Skeletal muscle cell (primary cell): ENCODE measurements at regions not wholly inside any gene's neighbourhood (a gene's known extent, or its start where the extent isn't known, plus 50 kb on each side); places are given as distances from the start of the nearest gene placed in this dataset.
"Not testable (repeated sequence)": the region's sequence is repeated elsewhere in the genome, so short reads cannot be mapped to it uniquely, and the experiment has no call there.

Experiments used
- DNase-seq: peaks from one replicate; pipeline ENCODE4 v3.0.0-alpha.2; 2010; ENCODE audit warnings: low read depth
- H3K4me3 ChIP-seq: 2 replicates; pipeline ENCODE4 v1.5.1; 2011; ENCODE audit warnings: low read depth, mild to moderate bottlenecking, control low read depth, low read length, moderate library complexity

DNA sequence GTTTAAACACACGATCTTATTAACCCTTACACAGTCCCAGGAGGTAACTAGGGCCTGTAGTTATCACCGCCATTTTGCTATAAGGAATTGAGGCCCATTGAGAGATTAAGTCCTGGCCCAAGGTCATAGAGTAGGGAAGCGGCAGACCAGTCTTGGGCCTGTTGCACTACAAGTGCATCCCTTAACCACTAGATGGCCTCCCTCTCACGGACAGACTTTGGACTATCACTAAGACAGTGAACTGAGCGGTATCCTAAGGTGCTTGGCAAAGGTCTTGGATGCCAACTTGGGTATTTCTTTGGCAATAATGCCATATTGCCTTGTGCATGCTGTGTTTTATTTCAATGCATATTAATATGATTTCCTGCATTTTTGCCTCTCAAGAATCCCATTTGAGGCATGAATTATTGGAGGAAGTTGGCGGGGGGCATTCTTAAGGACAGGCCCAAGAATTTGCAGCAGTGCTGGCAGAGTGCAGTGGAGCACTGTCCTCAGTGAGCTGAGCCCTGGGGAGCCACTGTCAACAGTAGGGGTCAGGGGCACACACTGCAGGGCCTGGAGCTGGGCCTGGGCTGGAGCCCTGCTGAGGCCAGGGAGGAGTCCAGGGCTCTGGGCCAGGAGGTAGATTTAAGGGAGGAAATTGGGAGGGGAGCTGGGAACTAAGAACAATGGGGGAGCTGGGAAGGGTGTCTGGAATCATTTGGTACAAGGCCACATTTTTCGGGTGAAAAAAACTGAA lies 147.4 kb downstream of the SMIM20 start:
- no peak overlapping the region for H3K4me3 ChIP-seq
- DNase-seq, result no peak

DNA sequence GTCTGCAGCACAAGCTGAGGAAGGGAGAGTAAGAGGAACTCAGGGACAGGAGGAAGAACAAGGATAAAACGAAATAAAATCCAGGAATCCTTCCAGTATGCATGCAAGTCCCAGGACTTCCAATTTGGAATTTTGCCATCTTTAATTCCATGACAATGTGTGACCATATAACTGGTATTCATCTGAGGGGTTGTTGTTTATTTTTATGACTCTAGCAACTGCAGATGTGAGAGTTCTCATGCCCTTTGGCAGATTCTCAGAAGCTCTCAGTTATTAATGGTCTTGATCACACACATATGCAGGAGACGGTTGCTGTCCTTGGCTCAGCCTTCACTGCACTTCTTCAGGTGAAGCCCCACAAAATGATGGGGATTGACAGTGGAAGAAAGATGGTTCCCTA lies 148.2 kb downstream of the SMIM20 start:
- no peak for DNase-seq
- H3K4me3 ChIP-seq, result no peak overlapping the region

DNA sequence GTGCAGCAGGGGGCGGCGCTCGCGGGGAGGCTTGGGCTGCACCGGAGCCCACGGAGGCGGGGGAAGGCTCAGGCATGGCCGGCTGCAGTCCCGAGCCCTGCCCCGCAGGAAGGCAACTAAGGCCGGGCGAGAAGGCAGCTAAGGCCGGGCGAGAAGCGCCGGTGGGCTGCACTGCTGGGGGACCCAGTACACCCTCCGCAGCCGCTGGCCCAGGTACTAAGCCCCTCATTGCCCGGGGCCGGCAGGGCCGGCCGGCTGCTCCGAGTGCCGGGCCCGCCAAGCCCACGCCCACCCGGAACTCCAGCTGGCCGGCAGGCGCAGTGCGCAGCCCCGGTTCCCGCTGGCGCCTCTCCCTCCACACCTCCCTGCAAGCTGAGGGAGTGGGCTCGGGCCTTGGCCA lies 150.0 kb downstream of the SMIM20 start:
- DNase-seq, H3K4me3 ChIP-seq: not testable (repeated sequence)

DNA sequence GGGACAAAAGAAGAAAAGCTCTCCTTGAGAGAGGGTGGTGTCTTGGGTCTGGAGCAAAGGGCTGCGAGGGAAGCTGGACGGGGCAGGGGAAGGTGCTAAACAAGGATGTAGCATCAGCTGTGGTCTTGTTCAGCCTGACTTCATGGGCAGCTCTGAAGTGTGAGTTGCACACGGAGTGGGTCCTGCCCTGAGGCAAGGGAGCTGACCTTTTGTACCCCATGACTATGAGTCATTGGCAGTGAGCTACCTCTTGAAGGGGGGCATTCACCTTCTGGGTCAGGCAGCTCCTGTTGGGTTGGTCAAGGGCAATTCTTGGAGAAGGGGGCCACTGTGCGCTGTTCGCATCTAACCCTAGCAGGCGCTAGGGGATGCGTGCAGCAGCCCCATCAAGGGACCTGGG lies 151.8 kb downstream of the SMIM20 start:
- no peak overlapping the region for H3K4me3 ChIP-seq
- no peak for DNase-seq

DNA sequence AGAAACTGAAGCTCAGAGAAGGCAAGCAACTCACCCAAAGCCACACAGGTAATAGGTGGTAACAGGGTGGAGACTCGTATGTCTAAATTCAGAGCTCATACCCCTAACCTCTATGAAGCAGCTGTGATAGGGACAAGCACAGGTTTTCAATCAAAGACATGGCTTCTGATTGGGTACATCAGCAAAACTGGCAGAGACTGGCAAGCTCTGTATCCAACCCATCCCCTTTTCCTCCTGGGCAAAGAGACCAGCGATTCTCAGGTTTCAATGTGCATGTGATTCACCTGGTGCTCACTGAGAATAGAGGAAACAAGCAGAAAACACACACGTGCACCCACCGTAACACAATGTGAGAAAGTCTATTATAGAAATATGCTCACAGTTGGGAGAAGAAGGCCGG lies 153.0 kb downstream of the SMIM20 start:
- no peak for DNase-seq
- no peak overlapping the region for H3K4me3 ChIP-seq

DNA sequence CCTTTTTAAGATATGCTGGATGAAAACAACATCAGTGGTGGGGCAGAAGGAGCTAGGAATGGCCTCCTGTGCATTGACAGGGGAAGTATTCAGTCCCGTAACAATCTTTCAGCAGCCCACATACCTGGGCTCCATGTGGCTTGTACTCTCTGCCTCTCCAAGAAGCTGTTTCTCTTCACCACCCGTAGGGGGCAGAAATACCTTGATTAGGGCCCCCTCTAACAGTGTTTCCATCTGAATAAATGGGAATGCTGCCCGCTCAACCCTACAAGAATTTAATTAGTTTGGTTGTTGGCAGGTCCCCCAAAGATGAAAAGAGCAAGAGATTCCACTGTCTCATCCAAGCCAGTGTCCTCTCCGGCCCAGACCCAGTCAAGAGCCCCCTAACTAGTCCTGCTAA lies 155.2 kb downstream of the SMIM20 start:
- no peak for DNase-seq

DNA sequence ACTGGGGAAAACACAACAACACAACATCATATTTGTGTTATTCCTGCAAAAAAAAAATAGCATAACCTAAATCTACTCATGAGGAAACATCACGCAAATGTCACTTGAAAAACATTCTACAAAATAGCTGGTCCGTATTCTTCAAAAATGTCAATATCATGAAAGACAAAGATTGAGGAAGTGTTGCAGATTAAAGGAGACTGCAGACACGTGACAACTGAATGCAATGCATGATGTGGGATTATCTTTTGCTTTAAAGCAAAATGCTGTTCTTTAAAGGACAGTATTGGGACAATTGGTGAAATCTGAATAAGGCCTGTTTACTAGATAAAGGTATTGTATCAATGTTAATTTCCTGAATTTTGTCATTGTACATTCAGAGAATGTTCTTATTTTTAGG lies 157.7 kb downstream of the SMIM20 start:
- no peak overlapping the region for H3K4me3 ChIP-seq
- DNase-seq, result no peak

More for the DNA sequence above, 155.2 kb downstream of the SMIM20 start:
- H3K4me3 ChIP-seq, result no peak overlapping the region

DNA sequence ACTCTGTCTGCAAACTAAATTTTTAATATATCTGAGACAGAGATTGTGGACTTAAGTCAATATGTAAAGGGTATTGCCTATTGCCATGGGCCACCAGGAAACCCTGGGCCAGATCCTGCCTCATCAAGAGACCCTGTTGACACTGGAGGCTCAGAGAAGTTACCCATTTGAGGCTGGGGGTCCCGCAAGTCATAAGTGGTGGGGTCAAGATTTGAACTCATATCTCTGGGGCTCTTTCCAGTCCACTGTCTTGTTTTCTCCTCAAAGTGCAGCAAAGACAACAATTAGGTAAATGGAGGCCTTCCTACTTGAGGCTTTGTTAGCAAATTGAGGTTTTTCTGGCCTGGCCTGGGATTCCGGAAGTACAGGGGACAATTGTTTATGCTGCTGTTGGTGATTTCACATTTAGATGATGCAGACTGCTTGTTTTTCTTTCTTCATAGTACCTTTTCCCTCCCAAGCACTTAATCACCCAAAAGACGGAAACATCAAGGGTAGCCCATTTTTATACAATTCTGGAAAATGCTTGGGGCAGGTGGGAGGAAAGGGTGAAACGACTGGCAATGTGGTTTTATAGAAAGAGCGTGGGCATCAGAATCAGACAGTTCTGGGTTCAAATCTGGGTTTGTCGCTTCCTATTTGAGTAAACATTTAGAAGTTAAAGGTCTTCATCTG lies 160.0 kb downstream of the SMIM20 start:
- DNase-seq, result no peak
- no peak overlapping the region for H3K4me3 ChIP-seq

DNA sequence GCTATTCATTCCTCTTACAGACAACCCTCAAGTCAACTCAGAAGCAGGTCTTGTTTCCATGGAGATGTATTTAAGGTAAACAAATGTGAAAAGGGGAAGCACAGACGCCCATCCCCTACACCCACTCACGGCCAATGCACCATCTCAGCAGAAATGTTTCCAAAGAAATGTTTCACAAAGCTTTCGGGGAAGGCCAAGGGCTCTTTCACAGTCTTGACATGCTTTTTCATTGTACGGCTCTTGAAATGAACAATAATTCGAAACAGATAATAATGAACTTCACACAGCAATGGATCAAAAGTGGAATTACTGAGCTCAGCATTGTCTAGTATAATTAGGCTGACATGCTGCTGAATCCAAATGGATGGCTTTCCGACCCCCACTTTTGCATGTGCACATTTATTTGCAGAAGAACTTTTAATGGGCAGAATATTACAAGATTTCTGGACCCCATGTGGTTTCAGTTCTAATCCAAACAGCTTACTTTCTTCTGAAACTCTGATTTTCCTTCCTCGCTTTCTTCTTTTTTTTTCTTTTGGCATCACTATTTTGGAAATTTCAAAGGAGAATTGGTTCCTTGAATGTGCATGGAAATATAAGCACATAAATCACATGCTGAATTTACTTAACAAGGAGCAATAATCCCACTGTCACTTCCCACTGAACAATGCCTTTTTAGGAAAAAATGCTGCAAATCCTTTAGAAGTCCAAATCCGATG lies 160.9 kb downstream of the SMIM20 start:
- no peak for DNase-seq
- H3K4me3 ChIP-seq, result no peak overlapping the region

DNA sequence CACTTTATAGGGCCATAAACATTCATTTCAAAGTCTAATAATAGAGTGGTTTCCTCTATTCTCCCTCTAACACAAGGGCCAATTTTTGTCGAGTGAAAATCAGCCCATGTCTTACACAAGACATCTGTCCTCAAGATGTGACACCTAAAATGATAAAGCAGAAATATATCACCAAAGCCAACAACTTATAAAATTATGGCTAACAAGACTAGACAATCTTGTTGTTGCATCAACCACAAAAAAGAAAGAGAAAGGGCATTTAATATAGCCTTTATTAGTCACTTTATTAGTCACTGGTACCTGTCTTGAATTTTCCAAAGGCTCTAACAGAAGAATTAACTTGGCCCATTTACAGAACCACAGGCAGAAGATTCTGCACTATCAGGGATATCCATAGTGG lies 161.6 kb downstream of the SMIM20 start:
- H3K4me3 ChIP-seq, result no peak overlapping the region
- no peak for DNase-seq

DNA sequence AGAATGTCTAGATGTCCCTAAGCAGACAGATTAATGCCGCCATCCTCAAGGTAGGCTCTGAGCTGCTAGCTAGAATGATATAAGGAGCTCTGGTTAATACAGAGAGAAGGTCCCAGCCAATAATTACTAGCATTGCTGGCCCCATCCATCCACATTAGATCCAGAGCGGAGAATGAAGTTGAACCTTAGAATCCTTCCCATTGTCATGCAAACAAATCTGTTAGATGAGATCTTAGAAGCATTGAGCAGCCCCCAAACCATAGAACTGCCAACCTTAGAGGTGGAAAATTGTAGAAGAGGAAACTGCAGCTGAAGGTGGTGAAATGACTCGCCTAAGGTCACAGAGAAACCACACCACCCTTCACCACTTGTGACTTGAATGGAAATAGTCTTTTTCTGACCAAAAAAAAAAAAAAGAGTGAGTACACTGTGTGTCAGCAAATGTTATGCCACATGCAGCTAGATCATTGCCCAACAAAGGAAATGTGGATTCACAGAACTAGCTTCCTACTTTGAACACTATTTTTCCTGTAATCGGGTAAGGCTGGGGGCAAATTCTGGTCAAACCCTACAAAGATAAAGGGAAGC lies 162.1 kb downstream of the SMIM20 start:
- peak; percentile 45 for DNase-seq
- no peak overlapping the region for H3K4me3 ChIP-seq

DNA sequence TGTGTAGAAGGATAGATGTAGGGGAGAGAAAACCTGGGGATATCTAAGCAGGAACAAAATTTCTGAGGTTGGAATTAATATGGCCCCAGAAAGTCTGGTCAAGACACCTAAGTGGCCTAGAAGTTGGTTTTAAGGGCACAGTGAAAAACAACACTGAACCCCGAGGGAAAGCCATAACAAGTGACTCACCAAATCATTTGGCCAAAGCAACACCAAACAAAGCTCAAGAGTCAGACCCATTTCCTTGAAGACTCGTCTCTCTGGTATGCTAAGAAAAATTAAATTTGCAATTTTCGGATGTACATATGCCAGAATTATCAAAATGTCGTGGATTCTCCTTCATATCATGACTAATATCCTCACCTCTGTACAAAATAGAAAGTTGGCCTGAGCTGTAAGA lies 162.9 kb downstream of the SMIM20 start:
- no peak overlapping the region for H3K4me3 ChIP-seq
- no peak for DNase-seq

DNA sequence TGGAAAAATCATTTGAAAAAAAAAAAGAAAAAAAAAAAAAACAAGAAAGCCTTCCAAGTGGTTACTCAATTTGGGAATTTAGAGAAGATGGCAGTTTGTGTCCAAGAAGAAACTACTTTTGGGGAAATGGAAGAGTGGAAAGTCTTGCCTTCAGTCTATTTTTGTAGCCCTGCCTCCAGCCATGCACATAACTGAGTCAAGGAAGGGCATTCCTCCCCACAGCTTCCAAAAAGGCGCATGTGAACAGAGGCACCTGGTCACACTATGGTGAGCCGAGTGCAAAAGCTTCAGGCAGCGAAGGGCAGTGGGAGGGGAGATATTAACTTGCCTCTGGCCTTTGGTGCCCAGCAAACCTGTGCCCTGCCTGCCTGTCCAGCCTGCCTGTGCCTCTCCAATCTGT lies 163.7 kb downstream of the SMIM20 start:
- H3K4me3 ChIP-seq, result no peak overlapping the region
- DNase-seq, result no peak

DNA sequence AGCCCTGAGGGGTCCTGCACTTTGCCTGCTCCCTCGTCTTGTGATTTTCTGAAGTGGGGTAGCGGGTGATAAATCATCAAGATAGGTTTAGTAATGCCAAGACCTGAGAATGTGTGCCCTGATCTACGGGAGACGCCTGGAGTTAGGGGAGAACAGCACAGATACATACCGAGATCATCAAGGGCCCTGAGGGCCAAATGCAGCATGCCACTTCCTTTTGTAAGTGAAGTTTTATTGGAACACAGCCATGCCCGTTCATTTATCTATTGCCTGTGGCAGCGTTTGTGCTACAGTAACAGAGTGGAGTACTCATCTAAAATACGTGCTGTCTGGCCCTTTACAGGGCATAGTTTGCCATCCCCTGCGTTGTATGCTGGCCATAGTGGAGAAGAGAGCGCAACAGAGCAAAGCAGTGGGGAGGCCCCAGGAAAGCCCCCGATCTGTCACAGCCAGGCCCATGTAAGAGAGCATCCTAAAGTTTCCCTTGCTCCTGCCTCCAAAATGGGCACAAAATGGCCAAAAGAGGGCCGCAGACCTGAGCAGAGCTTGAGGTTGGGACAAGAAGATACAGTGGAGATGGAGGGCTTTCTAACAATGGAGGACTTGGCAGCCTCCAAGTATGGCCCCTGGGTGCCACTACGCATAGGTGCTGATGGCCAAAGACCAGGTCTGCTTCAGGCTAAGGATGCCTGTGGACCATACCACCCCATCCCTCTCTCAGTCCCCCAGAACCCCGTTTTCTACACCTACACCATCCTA lies 167.0 kb downstream of the SMIM20 start:
- no peak overlapping the region for H3K4me3 ChIP-seq

DNA sequence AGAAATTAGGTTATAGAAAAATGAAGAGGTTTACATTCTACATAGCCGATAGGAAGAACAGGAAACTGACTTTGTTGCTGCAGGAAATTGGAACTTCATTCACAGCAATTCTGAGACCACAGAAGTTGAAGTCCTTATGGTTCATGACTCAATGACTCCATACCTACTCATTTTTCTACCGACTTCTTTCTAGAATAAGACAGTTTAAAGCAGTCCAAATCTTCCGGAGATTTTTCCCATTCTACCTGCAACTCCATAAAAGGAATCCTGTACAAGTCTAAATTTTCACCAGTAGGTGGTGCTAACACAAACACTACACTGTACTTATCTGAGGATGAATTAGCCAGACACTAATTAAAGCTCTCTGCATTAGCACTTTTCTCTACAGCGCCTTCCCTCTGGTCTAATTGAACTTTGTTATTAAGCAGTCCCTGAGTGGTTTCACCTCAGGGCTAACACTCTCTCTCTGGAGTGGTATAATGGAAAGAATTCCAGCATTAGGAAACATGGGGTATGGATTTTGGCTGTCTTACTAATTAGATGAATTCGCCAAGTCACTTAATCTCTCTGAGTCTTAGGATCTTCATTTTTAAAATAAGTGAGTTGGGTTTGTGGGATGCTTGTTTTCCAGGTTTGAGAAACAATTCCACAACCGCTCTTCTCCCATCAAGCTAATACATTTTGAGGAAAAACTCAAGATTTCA lies 167.9 kb downstream of the SMIM20 start:
- no peak for DNase-seq
- no peak overlapping the region for H3K4me3 ChIP-seq

More for the DNA sequence above, 167.0 kb downstream of the SMIM20 start:
- no peak for DNase-seq

DNA sequence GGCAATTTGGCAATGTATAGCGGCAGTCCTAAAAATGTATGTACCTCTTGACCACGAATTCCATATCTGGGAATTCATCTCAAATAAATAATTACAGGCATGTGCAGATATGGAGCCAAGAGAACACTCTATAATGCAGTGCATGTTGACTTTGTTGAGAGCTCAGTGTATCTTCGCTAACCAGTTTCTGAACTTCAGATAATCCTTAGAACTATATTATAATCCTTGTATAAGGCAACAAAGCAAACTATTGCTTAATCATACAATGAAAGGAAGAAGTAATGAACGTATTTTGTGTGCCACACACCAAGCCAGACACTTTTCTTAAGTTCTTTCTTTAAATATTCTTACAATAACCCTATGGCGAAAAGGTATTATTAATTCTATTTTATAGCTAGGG lies 168.5 kb downstream of the SMIM20 start:
- no peak overlapping the region for H3K4me3 ChIP-seq
- DNase-seq, result no peak

DNA sequence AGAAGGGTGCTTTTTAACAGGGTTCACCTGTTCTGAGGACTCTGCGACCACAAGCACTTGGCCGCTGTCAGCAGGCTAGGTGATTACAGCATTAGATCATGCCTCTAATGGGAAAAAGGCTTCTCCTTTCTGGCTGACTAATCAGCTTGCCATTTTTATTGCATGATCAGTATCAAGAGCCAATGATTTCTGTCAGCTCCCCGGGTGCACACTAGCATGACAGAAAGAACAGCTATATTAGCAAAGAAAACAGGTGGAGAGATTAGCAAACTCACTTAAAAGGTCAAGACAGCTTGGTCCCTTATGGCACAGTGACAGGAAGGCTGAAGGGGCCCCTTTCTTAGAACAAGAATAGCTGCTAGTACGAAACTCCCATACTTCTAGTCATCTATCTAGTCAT lies 170.0 kb downstream of the SMIM20 start:
- H3K4me3 ChIP-seq, result no peak overlapping the region
- peak; percentile 89 for DNase-seq

DNA sequence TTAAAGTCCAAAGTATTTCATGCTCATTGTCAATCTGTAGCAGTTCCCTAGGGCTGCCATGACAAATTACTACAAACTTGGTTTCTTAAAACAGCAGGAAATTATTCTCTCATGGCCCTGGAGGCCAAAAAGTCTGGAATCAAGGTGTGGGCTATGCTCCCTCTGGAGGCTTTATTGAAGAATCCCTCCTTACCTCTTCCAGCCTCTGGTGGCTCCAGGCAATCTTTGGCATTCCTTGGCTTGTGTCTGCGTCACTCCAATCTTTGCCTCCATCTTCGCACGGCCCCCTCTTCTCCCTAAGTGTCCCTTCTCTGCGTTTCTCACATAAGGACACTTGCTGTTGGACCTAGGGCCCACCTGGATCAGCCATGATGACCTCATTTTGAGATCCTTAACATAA lies 170.4 kb downstream of the SMIM20 start:
- no peak for DNase-seq

DNA sequence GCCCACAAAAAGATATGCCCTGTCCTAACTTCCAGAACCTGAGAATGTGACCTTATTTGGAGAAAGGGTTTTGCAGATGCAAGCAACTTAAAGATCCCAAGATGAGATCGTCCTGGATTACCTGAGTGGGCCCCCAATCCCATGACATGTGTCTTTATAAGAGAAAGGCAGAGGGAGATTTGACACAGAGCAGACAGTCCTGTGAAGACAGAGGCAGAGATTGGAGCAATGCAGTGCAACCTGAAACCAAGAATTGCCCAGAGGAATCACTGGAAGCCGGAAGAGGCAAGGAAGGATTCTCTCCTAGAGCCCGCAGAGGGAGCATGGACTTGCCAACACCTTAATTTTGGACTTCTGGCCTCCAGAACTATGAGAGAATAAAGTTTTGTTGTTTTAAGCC lies 171.5 kb downstream of the SMIM20 start:
- H3K4me3 ChIP-seq, result no peak overlapping the region
- no peak for DNase-seq

More for the DNA sequence above, 170.4 kb downstream of the SMIM20 start:
- no peak overlapping the region for H3K4me3 ChIP-seq
